ENCODE measurements at regions not wholly inside any gene's neighbourhood (a gene's known extent, or its start where the extent isn't known, plus 50 kb on each side); places are given as distances from the start of the nearest gene placed in this dataset.
"Not testable (repeated sequence)": the region's sequence is repeated elsewhere in the genome, so short reads cannot be mapped to it uniquely, and the experiment has no call there.

GRCh38 chr4:82247171-82247570, 126.6 kb downstream of the HNRNPD start:
- DNase-seq = no peak

- no peak for DNase-seq
Measured at GRCh38 chr4:82241534-82241933, 132.3 kb downstream of the HNRNPD start.

- no peak for DNase-seq
Measured at GRCh38 chr4:82240410-82240809, 133.4 kb downstream of the HNRNPD start.

GRCh38 chr4:82237142-82237541, 136.6 kb downstream of the HNRNPD start:
- not testable (repeated sequence) for DNase-seq

- DNase-seq = no peak
Measured at GRCh38 chr4:82235346-82235745, 138.4 kb downstream of the HNRNPD start.

GRCh38 chr4:82232891-82233290, 140.9 kb downstream of the HNRNPD start:
- DNase-seq = no peak

- DNase-seq = no peak
Measured at GRCh38 chr4:82231806-82232205, 142.0 kb downstream of the HNRNPD start.

- no peak for DNase-seq
Measured at GRCh38 chr4:82230306-82230705, 143.5 kb downstream of the HNRNPD start.

- DNase-seq = no peak
Measured at GRCh38 chr4:82225030-82225429, 148.8 kb downstream of the HNRNPD start.

- no peak for DNase-seq
Measured at GRCh38 chr4:82223715-82224114, 150.1 kb downstream of the HNRNPD start.

- no peak for DNase-seq
Measured at GRCh38 chr4:82219346-82219745, 154.4 kb downstream of the HNRNPD start.

GRCh38 chr4:82217986-82218715, 155.6 kb downstream of the HNRNPD start:
- DNase-seq = no peak

GRCh38 chr4:82216219-82216618, 157.6 kb downstream of the HNRNPD start:
- no peak for DNase-seq

GRCh38 chr4:82215800-82216199, 158.0 kb downstream of the HNRNPD start:
- no peak for DNase-seq

- DNase-seq = no peak
Measured at GRCh38 chr4:82215039-82215438, 158.8 kb downstream of the HNRNPD start.

- DNase-seq = no peak
Measured at GRCh38 chr4:82213485-82214417, 160.0 kb downstream of the HNRNPD start.

- peak; percentile 74 for DNase-seq
Measured at GRCh38 chr4:82201805-82202641, 171.8 kb downstream of the HNRNPD start.

- DNase-seq = peak; percentile 77
Measured at GRCh38 chr4:82201303-82201702, 172.5 kb downstream of the HNRNPD start.

- no peak for DNase-seq
Measured at GRCh38 chr4:82200046-82200445, 173.7 kb downstream of the HNRNPD start.

- no peak for DNase-seq
Measured at GRCh38 chr4:82194329-82194728, 179.5 kb downstream of the HNRNPD start.

- no peak for DNase-seq
Measured at GRCh38 chr4:82192017-82192673, 181.6 kb downstream of the HNRNPD start.

GRCh38 chr4:82181789-82182188, 192.0 kb downstream of the HNRNPD start:
- no peak for DNase-seq

- no peak for DNase-seq
Measured at GRCh38 chr4:82172186-82172585, 201.6 kb downstream of the HNRNPD start.

Data from NCI-H2029 (cell line).